ENCODE measurements at regions not wholly inside any gene's neighbourhood (a gene's known extent, or its start where the extent isn't known, plus 50 kb on each side); places are given as distances from the start of the nearest gene placed in this dataset.

DNA sequence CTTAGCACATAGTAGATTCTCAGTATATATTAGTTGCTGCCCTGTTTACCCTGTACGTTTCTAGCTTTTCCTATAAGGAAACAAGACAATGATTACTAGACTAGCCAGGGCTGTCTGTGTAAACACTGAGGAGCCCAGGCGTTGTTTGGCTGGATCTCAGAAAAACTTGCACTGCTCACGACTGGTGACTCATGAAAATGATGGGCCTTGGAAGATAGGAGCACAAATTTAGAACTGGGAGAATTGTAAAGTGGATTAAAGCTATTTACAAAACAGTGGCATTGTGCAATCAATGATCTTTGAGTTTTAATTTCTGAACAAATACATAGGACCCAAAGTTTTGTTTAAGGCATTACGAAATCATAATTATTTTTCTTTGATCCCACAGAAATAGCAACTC is 276.9 kb downstream of the FAM76B start:
- WGBS, 2 donors: 20 to 24% methylated on average over 4 of the region's 4 CpGs
- DNase-seq (ENCODE audit: low spot score in 2 of 2): peak; percentile 80 to 88
- TF ChIP-seq POLR2A (IDR thresholded peaks at IDR 0.05): no peak
- TF ChIP-seq, protein P1, sequence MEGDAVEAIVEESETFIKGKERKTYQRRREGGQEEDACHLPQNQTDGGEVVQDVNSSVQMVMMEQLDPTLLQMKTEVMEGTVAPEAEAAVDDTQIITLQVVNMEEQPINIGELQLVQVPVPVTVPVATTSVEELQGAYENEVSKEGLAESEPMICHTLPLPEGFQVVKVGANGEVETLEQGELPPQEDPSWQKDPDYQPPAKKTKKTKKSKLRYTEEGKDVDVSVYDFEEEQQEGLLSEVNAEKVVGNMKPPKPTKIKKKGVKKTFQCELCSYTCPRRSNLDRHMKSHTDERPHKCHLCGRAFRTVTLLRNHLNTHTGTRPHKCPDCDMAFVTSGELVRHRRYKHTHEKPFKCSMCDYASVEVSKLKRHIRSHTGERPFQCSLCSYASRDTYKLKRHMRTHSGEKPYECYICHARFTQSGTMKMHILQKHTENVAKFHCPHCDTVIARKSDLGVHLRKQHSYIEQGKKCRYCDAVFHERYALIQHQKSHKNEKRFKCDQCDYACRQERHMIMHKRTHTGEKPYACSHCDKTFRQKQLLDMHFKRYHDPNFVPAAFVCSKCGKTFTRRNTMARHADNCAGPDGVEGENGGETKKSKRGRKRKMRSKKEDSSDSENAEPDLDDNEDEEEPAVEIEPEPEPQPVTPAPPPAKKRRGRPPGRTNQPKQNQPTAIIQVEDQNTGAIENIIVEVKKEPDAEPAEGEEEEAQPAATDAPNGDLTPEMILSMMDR (IDR thresholded peaks at IDR 0.05): no peak
- intact Hi-C loops (cut with DNase I; ENCODE audit: low total_unique reads): no loop called here
- H3K4me3 ChIP-seq (ENCODE audit: low read depth, poor library complexity, severe bottlenecking): no peak overlapping the region

DNA sequence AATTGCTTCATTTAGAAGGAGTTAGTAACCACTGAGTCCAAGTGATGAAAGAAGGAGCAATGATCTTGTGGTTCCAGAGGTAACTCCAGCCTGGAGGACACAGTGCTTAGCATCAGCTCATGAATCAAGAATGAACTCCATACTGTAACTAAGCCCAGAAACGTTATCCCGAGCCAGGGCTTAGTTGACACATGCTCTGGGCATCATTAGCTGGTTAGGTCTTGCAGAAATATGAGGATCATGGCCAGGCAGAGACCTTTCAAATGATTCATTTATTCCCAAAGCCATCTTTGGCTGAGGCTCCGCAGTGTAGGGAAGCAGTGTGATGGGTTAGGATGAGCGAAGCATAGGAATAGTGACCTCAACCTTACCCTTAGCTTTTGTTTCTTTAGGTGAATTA is 277.4 kb downstream of the FAM76B start:
- no peak for TF ChIP-seq POLR2A (IDR thresholded peaks at IDR 0.05)
- TF ChIP-seq, protein P1 (IDR thresholded peaks at IDR 0.05): no peak
- WGBS, 2 donors: 22% methylated on average over 4 of the region's 4 CpGs
- intact Hi-C loops (cut with DNase I; ENCODE audit: low total_unique reads): no loop called here
- no peak overlapping the region for H3K4me3 ChIP-seq (ENCODE audit: low read depth, poor library complexity, severe bottlenecking)
- DNase-seq (ENCODE audit: low spot score in 2 of 2): peak; percentile 83 to 85

DNA sequence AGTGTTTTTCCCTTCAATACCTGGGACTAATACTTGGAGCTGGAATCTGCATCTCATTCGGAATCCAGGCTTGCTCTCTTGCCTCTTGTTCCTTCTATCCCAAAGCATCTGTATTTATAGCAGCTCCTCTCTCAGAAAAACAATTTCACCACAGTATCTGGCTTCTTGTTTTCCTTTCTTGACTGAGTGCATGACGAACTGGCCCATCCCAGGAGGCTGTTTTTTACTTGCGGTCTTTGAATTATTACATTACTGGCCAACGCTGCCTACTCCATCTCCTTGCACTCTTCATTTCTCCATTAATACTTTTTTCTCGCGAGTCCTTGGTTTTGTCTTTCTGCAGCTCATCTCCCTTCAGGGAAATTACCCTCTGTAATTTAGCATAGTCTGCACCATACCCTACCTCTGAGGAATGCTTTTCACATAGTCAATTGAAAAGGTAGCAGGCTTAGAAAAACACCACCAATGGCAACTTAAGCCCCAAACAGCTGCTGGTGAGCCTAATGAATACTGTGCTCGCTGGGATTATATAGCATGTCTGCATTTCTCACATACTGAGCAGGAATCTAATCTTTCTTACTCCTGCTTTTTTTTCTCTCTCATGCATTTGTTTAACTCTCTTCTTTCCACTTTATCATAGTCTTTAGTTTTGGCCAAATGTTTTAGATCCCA is 277.4 kb upstream of the SESN3 start:
- 85 to 91% methylated on average over 7 of the region's 7 CpGs for whole genome bisulfite sequencing, 2 donors
- TF ChIP-seq, protein P1 (IDR thresholded peaks at IDR 0.05): no peak
- TF ChIP-seq POLR2A (IDR thresholded peaks at IDR 0.05): no peak
- H3K4me3 ChIP-seq (ENCODE audit: low read depth, poor library complexity, severe bottlenecking): no peak overlapping the region
- DNase-seq (ENCODE audit: low spot score in 2 of 2): no peak
- intact Hi-C loops (cut with DNase I; ENCODE audit: low total_unique reads): no loop called here

DNA sequence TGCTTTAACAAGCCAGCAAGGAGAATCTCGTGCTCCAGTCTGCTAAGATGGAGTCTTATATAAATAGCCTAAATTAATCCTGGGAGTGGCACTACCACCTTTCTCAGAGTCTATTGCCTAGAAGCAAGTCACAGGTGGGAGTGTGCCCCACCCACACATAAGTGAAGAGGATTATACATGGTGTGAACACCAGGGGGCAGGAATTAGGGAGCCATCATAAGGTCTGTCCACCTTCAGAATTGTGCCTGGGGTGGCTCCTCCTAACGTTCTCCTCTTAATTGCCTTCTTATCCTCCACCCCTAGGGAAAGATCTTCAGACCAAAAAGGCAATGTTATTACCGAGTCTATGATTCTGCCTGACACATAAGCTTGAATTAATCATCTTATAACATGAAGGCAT is 276.8 kb upstream of the SESN3 start:
- intact Hi-C loops (cut with DNase I; ENCODE audit: low total_unique reads): no loop called here
- TF ChIP-seq, protein P1 (IDR thresholded peaks at IDR 0.05): no peak
- no peak for TF ChIP-seq POLR2A (IDR thresholded peaks at IDR 0.05)
- H3K4me3 ChIP-seq (ENCODE audit: low read depth, poor library complexity, severe bottlenecking): no peak overlapping the region
- WGBS, 2 donors: 31 to 51% methylated on average over 3 of the region's 3 CpGs
- no peak for DNase-seq (ENCODE audit: low spot score in 2 of 2)

DNA sequence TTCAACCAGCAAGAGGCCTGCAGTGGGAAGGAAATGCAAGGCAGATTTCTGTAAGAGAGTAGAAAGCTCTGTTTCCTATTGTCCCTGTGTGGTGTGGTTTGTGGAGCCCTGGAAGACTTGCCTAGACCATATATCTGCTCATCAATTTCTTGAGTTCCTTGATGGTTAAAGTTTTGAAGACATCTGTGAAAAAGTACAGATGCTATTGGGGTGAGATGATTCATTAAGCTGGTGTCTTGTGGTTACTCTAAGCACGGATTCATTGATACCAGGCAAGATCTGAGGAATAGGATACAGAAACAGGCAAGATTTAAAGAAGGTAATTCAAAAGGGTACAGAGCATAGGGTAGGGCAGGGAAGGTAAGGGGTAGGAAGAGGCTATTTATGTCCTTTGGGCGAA is 275.8 kb upstream of the SESN3 start:
- no peak for DNase-seq (ENCODE audit: low spot score in 2 of 2)
- intact Hi-C loops (cut with DNase I; ENCODE audit: low total_unique reads): no loop called here
- no peak overlapping the region for H3K4me3 ChIP-seq (ENCODE audit: low read depth, poor library complexity, severe bottlenecking)
- WGBS, 2 donors: 82 to 91% methylated on average over 2 of the region's 2 CpGs
- TF ChIP-seq, protein P1 (IDR thresholded peaks at IDR 0.05): no peak
- TF ChIP-seq POLR2A (IDR thresholded peaks at IDR 0.05): no peak

DNA sequence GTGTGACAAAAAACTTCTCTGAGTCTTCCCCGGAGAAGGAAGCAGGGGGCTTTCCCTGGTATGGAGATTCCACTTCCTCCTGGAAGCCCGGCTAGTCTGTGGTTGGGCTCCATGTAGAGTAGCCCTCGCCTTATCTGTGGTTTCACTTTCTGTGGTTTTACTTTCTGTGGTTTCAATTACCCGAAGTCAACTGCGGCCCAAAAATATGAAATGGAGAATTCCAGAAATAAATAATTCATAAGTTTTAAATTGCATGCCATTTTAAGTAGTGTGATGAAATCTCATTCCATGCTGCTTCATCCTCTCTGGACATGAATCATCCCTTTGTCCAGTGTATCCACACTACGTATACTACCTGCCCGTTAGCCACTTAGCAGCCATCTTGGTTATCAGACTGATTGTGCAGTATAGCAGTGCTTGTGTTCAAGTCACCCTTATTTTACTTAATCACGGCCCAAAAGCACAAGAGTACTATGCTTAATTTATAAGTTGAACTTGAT is 275.0 kb upstream of the SESN3 start:
- no peak overlapping the region for H3K4me3 ChIP-seq (ENCODE audit: low read depth, poor library complexity, severe bottlenecking)
- TF ChIP-seq, protein P1 (IDR thresholded peaks at IDR 0.05): no peak
- TF ChIP-seq POLR2A (IDR thresholded peaks at IDR 0.05): no peak
- 72 to 82% methylated on average over 8 of the region's 8 CpGs for WGBS, 2 donors
- DNase-seq (ENCODE audit: low spot score in 2 of 2): no peak
- intact Hi-C loops (cut with DNase I; ENCODE audit: low total_unique reads): no loop called here

Measured in lower leg skin (tissue), 4 donors.